ENCODE measurements at regions not wholly inside any gene's neighbourhood (a gene's known extent, or its start where the extent isn't known, plus 50 kb on each side); places are given as distances from the start of the nearest gene placed in this dataset.

DNA sequence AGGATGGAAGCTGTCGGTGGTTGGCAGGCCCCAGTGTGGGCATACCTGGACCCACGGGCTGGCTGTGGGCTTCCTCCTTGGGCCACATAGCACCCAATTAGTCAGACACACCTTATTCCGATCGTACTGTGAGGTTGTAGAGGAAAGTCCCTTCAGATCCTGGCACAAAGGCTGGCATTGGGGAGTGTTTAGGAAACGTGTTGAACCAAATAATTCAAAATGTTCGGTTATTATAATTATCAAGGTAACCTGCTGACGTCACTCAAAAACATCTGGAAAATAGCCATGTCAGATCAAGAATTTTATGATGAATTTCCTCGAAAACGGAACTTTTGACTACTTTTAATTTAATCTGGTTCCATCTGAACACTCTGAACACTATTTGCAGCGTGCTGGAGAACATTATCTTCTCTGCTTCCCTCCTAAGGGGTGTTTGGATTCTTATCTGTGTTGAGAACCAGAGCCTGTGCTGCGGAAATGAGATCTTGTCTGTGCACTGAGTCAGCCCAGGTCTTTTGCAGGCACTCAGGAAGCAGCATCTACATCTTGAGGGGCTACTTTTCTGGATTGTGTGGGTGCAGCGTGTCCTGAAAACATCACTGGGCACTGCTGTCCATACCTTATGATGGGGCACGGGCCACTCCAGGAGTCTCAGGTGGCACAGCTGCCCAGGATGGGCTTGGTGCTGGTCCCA, 100.3 kb downstream of the SLC25A47 start (continued):
- TF ChIP-seq, protein P1, sequence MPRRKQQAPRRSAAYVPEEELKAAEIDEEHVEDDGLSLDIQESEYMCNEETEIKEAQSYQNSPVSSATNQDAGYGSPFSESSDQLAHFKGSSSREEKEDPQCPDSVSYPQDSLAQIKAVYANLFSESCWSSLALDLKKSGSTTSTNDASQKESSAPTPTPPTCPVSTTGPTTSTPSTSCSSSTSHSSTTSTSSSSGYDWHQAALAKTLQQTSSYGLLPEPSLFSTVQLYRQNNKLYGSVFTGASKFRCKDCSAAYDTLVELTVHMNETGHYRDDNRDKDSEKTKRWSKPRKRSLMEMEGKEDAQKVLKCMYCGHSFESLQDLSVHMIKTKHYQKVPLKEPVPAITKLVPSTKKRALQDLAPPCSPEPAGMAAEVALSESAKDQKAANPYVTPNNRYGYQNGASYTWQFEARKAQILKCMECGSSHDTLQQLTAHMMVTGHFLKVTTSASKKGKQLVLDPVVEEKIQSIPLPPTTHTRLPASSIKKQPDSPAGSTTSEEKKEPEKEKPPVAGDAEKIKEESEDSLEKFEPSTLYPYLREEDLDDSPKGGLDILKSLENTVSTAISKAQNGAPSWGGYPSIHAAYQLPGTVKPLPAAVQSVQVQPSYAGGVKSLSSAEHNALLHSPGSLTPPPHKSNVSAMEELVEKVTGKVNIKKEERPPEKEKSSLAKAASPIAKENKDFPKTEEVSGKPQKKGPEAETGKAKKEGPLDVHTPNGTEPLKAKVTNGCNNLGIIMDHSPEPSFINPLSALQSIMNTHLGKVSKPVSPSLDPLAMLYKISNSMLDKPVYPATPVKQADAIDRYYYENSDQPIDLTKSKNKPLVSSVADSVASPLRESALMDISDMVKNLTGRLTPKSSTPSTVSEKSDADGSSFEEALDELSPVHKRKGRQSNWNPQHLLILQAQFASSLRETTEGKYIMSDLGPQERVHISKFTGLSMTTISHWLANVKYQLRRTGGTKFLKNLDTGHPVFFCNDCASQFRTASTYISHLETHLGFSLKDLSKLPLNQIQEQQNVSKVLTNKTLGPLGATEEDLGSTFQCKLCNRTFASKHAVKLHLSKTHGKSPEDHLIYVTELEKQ (CRISPR knock-in tag; IDR thresholded peaks at IDR 0.05): no peak
- TF ChIP-seq HNRNPK (IDR thresholded peaks at IDR 0.05; ENCODE audit: low read depth, low read length, poor library complexity, severe bottlenecking): no peak
- peak; percentile 74 for TF ChIP-seq FOSL1 (tag; conservative IDR thresholded peaks at IDR 0.05)
- no peak for TF ChIP-seq FOXJ2 (tag; IDR thresholded peaks at IDR 0.05)
- no peak for TF ChIP-seq ZNF695 (CRISPR knock-in tag; IDR thresholded peaks at IDR 0.05)
- no peak for TF ChIP-seq POLR3A (IDR thresholded peaks at IDR 0.05; ENCODE audit: borderline replicate concordance, extremely low read depth, insufficient read depth, insufficient read length)
- no peak for TF ChIP-seq SRSF1 (IDR thresholded peaks at IDR 0.05; ENCODE audit: low read depth, low read length)
- peak; percentile 63; the same call in 1 of the 2 replicates for TF ChIP-seq ATF7 (IDR thresholded peaks at IDR 0.05)
- no peak for TF ChIP-seq DACH1 (IDR thresholded peaks at IDR 0.05; ENCODE audit: partially characterized antibody)
- TF ChIP-seq, protein P2, sequence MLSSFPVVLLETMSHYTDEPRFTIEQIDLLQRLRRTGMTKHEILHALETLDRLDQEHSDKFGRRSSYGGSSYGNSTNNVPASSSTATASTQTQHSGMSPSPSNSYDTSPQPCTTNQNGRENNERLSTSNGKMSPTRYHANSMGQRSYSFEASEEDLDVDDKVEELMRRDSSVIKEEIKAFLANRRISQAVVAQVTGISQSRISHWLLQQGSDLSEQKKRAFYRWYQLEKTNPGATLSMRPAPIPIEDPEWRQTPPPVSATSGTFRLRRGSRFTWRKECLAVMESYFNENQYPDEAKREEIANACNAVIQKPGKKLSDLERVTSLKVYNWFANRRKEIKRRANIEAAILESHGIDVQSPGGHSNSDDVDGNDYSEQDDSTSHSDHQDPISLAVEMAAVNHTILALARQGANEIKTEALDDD (IDR thresholded peaks at IDR 0.05): no peak
- TF ChIP-seq ZKSCAN8 (CRISPR knock-in tag; IDR thresholded peaks at IDR 0.05): no peak
- TF ChIP-seq, protein P3, sequence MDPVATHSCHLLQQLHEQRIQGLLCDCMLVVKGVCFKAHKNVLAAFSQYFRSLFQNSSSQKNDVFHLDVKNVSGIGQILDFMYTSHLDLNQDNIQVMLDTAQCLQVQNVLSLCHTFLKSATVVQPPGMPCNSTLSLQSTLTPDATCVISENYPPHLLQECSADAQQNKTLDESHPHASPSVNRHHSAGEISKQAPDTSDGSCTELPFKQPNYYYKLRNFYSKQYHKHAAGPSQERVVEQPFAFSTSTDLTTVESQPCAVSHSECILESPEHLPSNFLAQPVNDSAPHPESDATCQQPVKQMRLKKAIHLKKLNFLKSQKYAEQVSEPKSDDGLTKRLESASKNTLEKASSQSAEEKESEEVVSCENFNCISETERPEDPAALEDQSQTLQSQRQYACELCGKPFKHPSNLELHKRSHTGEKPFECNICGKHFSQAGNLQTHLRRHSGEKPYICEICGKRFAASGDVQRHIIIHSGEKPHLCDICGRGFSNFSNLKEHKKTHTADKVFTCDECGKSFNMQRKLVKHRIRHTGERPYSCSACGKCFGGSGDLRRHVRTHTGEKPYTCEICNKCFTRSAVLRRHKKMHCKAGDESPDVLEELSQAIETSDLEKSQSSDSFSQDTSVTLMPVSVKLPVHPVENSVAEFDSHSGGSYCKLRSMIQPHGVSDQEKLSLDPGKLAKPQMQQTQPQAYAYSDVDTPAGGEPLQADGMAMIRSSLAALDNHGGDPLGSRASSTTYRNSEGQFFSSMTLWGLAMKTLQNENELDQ (CRISPR knock-in tag; IDR thresholded peaks at IDR 0.05; ENCODE audit: borderline replicate concordance): no peak
- TF ChIP-seq BCOR (IDR thresholded peaks at IDR 0.05): no peak
- TF ChIP-seq ARID2 (IDR thresholded peaks at IDR 0.05): no peak
- TF ChIP-seq CREM (IDR thresholded peaks at IDR 0.05; ENCODE audit: low read depth): 0 out of 2 replicates have a peak, but pooled peaks have one; percentile 32
- no peak for TF ChIP-seq ZNF316 (IDR thresholded peaks at IDR 0.05)
- TF ChIP-seq TGIF2 (CRISPR knock-in tag; IDR thresholded peaks at IDR 0.05): no peak
